Fibroblast of lung (primary cell): ENCODE measurements at regions not wholly inside any gene's neighbourhood (a gene's known extent, or its start where the extent isn't known, plus 50 kb on each side); places are given as distances from the start of the nearest gene placed in this dataset.

ENCODE experiments used
- DNase-seq, 2 donors: peaks; one replicate each; pipeline versions ENCODE4 v3.0.0 to v3.0.0-alpha.2; 2010; ENCODE audit warnings: low read depth in 2 of 2
- H2AFZ ChIP-seq: 2 replicates; pipeline ENCODE4 v1.5.1; 2012; ENCODE audit warnings: low read length, control low read depth, inconsistent platforms
- H3K27ac ChIP-seq: 2 replicates; pipeline ENCODE4 v1.5.1; 2011; ENCODE audit warnings: low read length, control low read depth; ENCODE audit not compliant: insufficient read depth
- H3K27me3 ChIP-seq: 2 replicates; pipeline ENCODE4 v1.5.1; 2011; ENCODE audit warnings: mild to moderate bottlenecking, low read length; ENCODE audit not compliant: control insufficient read depth, insufficient read depth
- H3K36me3 ChIP-seq: 2 replicates; pipeline ENCODE4 v1.5.1; 2011; ENCODE audit warnings: low read length; ENCODE audit not compliant: control insufficient read depth, insufficient read depth
- H3K4me1 ChIP-seq: 2 replicates; pipeline ENCODE4 v1.5.1; 2011; ENCODE audit warnings: low read length; ENCODE audit not compliant: control insufficient read depth, insufficient read depth; ENCODE audit errors: extremely low read depth
- H3K4me2 ChIP-seq: 2 replicates; pipeline ENCODE4 v1.5.1; 2011; ENCODE audit warnings: low read length, control low read depth; ENCODE audit not compliant: insufficient read depth; ENCODE audit errors: extremely low read depth
- H3K4me3 ChIP-seq, 4 experiments: fragments of 200-600 bp in 1 of 4; sonication (generic) in 1 of 4; replicated peaks in 1 of 4; 2 replicates each; pipeline ENCODE4 v1.5.1; 2011 to 2016; ENCODE audit warnings: low read length in 4 of 4, low read depth in 3 of 4, mild to moderate bottlenecking in 3 of 4, control low read depth in 2 of 4, inconsistent platforms in 1 of 4, mixed read lengths in 1 of 4; ENCODE audit not compliant: insufficient read depth in 1 of 4; ENCODE audit errors: control extremely low read depth in 1 of 4
- H3K79me2 ChIP-seq: 2 replicates; pipeline ENCODE4 v1.5.1; 2012; ENCODE audit warnings: mild to moderate bottlenecking, low read length, inconsistent platforms; ENCODE audit not compliant: control insufficient read depth, insufficient read depth
- H3K9ac ChIP-seq: 2 replicates; pipeline ENCODE4 v1.5.1; 2011; ENCODE audit warnings: mild to moderate bottlenecking, low read length, control low read depth; ENCODE audit not compliant: insufficient read depth
- H3K9me3 ChIP-seq: 2 replicates; pipeline ENCODE4 v1.5.1; 2012; ENCODE audit warnings: low read depth, low read length; ENCODE audit not compliant: control insufficient read depth, insufficient read depth
- H4K20me1 ChIP-seq: 2 replicates; pipeline ENCODE4 v1.5.1; 2011; ENCODE audit warnings: low read length; ENCODE audit not compliant: control insufficient read depth, insufficient read depth; ENCODE audit errors: extremely low read depth
- CTCF ChIP-seq, 2 donors: IDR thresholded peaks in 1 of 2; conservative IDR thresholded peaks in 1 of 2; 1 replicate in 1 of 2; 2 replicates in 1 of 2; pipeline ENCODE4 v1.5.1; 2011 to 2012; ENCODE audit warnings: low read length in 2 of 2, control low read depth in 1 of 2, inconsistent platforms in 1 of 2, low read depth in 1 of 2, mild to moderate bottlenecking in 1 of 2
- EZH2 ChIP-seq: IDR thresholded peaks from 2 replicates; pipeline ENCODE4 v1.5.1; 2012; ENCODE audit warnings: low read length, control low read depth, mild to moderate bottlenecking; ENCODE audit errors: missing control alignments

- H3K27ac ChIP-seq: no peak overlapping the region
- TF ChIP-seq CTCF (conservative IDR thresholded peaks at IDR 0.05 in 1 of 2, IDR thresholded peaks at IDR 0.05 in 1 of 2; ENCODE audit: low read depth in 1 of 2, low read length in 2 of 2) (no peak), EZH2 (no peak)
- H3K4me3 ChIP-seq: no peak overlapping the region
- H4K20me1 ChIP-seq: no peaks in the 10 kb centered on the region
- no peaks in the 10 kb centered on the region for H3K27me3 ChIP-seq
- no peak overlapping the region for H3K9ac ChIP-seq
- H3K36me3 ChIP-seq: no peaks in the 10 kb centered on the region
- H3K4me1 ChIP-seq: peaks cover 2% of the 10 kb centered on the region
- H2AFZ ChIP-seq: no peak overlapping the region
- no peak overlapping the region for H3K4me2 ChIP-seq
- no peaks in the 10 kb centered on the region for H3K79me2 ChIP-seq
- H3K9me3 ChIP-seq: no peaks in the 10 kb centered on the region
- no peak for DNase-seq
Measured at GRCh38 chr3:72350761-72351505, 497.3 kb downstream of the SHQ1 start.

- Histone ChIP-seq H4K20me1 (no peaks in the 10 kb centered on the region), H3K9me3 (no peaks in the 10 kb centered on the region), H2AFZ (no peak overlapping the region), H3K4me2 (peak overlapping the region; percentile 20), H3K36me3 (no peaks in the 10 kb centered on the region), H3K9ac (no peak overlapping the region), H3K4me3 (no peak overlapping the region), H3K4me1 (peaks cover 2% of the 10 kb centered on the region), H3K27ac (no peak overlapping the region), H3K27me3 (no peaks in the 10 kb centered on the region), H3K79me2 (no peaks in the 10 kb centered on the region)
- DNase-seq: peak in 1 of 2 donors; percentile 30
- TF ChIP-seq EZH2: no peak
- no peak for TF ChIP-seq CTCF (conservative IDR thresholded peaks at IDR 0.05 in 1 of 2, IDR thresholded peaks at IDR 0.05 in 1 of 2; ENCODE audit: low read depth in 1 of 2, low read length in 2 of 2)
Measured at GRCh38 chr3:72348357-72348756, 499.9 kb downstream of the SHQ1 start.

- Histone ChIP-seq H3K4me1 (peaks cover 2% of the 10 kb centered on the region), H3K4me2 (peak overlapping the region; percentile 20), H3K9me3 (no peaks in the 10 kb centered on the region), H3K79me2 (no peaks in the 10 kb centered on the region), H3K27me3 (no peaks in the 10 kb centered on the region), H3K4me3 (no peak overlapping the region), H3K9ac (no peak overlapping the region), H3K36me3 (no peaks in the 10 kb centered on the region), H2AFZ (no peak overlapping the region), H3K27ac (no peak overlapping the region), H4K20me1 (no peaks in the 10 kb centered on the region)
- TF ChIP-seq EZH2 (no peak), CTCF (conservative IDR thresholded peaks at IDR 0.05 in 1 of 2, IDR thresholded peaks at IDR 0.05 in 1 of 2; ENCODE audit: low read depth in 1 of 2, low read length in 2 of 2) (peak in 1 of 2 donors; percentile 10)
- peak; percentile 91 to 94 for DNase-seq
Measured at GRCh38 chr3:72347819-72348319, 500.4 kb downstream of the SHQ1 start.
